Loucy (cell line): ENCODE measurements at regions not wholly inside any gene's neighbourhood (a gene's known extent, or its start where the extent isn't known, plus 50 kb on each side); places are given as distances from the start of the nearest gene placed in this dataset.

Experiments used
- CTCF ChIP-seq: fragments of 200-600 bp; sonication (generic); conservative IDR thresholded peaks from 2 replicates; pipeline ENCODE4 v1.5.1; 2014; ENCODE audit warnings: mild to moderate bottlenecking, antibody characterized with exemption, low read length
- EZH2phosphoT487 ChIP-seq: fragments of 200-600 bp; IDR thresholded peaks from 2 replicates; pipeline ENCODE4 v1.6.1; 2018; ENCODE audit warnings: antibody characterized with exemption, mild to moderate bottlenecking, moderate library complexity, borderline replicate concordance

- TF ChIP-seq EZH2phosphoT487 (no peak), CTCF (no peak)
These were observed 79.3 kb upstream of the IL6 start for GRCh38 chr7:22647451-22648257.
